ENCODE measurements at regions not wholly inside any gene's neighbourhood (a gene's known extent, or its start where the extent isn't known, plus 50 kb on each side); places are given as distances from the start of the nearest gene placed in this dataset.

- DNase-seq (ENCODE audit: low spot score in 2 of 2) (no peak), FAIRE-seq (no peak)
Measured at GRCh38 chr6:125688138-125688537, 61.3 kb upstream of the HEY2 start.

GRCh38 chr6:125693480-125693879 is 56.0 kb upstream of the HEY2 start:
- FAIRE-seq (no peak), DNase-seq (ENCODE audit: low spot score in 2 of 2) (no peak)

DNA sequence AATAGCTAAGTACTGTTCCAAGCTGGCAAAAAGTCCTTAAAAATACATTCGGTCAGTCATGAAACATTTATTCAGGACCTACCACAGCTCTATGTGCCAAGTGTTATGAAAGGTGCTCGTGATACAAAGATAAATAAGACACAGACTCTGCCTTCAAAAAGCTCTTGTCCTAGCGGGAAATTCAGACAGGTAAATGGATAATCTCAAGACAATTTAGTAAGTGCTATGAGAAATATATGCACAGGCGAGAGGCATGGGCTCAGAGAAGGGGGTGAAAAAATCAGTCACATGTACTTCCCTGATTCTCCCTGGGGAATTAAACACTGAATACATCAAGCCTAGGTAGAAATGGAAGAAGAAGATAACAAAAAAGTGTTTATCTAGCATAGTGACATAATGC is 49.8 kb upstream of the HEY2 start:
- FAIRE-seq (no peak), DNase-seq (ENCODE audit: low spot score in 2 of 2) (no peak)

All from frontal cortex (tissue), 3 donors.